Activated CD4-positive, alpha-beta T cell treated with anti-CD3 and anti-CD28 coated beads, Interleukin-2, Interleukin-6, amounts not matched to agents 100 ng/mL and 50 ng/mL, durations not matched to agents 16 hours and 8 hours (primary cell): ENCODE measurements at regions not wholly inside any gene's neighbourhood (a gene's known extent, or its start where the extent isn't known, plus 50 kb on each side); places are given as distances from the start of the nearest gene placed in this dataset.

Experiments
- DNase-seq: peaks from one replicate; pipeline ENCODE4 v3.0.0-alpha.2; 2020

DNA sequence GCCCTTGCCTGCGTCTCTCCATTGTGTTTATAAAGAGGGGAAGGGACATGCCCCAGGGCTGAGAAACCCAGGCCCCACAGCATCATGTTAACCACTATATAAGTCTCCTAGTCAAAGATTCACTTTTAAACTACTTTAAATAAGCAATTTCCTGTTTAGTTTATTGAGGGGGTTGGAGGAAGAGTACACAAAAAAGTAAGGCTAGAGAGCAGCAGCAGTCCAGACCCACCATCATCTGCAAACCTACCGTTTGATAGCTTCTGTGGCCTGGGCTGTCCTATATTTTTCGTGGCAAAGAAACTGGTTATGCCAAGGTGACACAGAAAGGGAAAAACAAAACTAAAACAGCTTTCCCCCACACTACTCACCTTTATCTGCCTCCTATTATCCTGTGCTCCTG, 646.1 kb downstream of the IRS1 start:
- no peak for DNase-seq

DNA sequence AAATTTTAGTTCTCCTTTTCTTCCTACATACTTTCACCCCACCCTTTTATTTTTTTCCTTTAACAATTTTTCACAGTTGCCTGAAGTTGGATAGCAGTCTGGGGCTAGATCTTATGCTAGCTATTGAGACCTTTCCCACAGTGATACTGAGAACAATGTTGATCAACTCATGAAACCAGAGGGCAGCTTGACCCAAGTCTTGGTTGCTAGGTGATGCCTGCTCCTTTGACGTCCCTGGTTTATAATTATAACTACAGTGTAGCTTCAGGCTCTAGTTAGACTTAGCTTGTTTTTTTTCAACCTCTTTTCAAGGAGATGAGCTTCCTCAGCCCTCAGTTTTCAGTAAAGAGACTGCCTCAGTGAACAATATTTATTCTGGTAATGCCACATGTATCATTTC, 648.5 kb downstream of the IRS1 start:
- DNase-seq = no peak

DNA sequence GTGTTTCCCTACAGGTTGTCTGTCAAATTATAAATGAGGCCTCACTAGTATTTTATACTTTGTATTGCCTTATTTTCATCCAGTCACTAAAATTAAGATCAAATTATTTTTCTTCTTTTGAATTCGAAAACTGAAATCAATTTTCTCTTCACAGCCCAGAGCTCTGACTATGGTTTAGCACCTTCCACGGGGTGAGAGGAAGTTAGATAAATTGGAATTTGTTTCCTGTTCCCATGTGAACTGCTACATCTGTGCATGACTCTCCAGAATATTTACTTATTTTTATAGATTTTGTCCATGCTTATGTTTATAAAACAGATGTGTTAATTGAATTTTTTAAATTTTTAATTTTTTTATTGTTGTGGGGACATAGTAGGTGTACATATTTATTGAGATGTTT, 656.5 kb downstream of the IRS1 start:
- DNase-seq = no peak

DNA sequence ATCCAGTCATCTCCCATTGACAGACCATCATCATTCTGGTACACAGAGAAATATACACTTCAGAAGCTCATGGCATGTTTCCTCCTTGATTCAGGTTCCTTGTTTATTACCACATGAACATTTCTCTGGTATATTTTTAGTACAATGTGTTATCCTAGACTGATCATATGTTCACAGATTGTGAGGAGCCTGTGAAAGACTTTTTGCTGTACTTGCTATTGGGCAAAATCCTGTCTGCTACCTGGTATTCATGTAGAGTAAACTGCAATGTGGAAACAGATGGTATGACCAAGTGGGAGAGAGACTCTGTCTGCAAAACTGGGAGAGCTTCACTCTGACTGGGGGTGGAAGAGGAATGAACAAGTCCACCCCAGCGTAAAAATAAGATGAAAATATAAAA, 657.2 kb downstream of the IRS1 start:
- no peak for DNase-seq

DNA sequence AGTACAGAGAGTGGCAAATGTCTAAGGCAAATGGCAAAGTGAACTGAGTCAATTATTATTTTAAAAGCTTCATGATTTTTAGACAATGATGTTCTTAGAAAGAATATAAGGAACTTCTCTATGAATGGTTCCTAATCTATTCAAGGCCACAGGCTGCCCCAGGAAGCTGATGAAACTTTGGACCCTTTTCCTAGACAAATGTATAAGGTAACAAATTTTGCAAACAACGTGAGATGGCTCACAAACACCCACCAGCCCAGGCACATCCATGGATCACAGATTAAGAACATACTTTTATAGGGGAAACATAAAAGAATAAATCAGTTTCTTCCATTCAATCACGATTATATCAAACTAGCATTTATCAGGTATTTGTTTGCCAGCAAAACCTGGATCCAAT, 659.0 kb downstream of the IRS1 start:
- DNase-seq = no peak

DNA sequence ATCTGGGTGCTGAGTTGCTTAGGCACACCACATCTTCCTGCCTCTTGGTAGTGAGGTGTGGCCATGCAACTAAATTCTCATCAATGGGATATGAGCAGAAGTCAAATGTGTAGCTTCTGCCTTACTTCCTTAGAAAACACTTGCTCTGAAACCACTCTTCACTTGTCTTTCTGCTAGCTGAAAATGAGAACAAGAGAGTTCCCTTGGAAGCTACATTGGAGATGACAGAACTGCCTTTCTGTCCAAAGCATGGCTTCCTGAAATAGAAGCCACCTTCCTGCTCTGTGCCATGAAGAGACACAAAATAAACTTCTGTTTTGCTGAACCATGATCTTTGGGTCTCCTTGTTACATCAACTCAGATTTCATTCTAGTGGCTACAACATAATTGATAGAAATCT, 659.9 kb downstream of the IRS1 start:
- DNase-seq = no peak

DNA sequence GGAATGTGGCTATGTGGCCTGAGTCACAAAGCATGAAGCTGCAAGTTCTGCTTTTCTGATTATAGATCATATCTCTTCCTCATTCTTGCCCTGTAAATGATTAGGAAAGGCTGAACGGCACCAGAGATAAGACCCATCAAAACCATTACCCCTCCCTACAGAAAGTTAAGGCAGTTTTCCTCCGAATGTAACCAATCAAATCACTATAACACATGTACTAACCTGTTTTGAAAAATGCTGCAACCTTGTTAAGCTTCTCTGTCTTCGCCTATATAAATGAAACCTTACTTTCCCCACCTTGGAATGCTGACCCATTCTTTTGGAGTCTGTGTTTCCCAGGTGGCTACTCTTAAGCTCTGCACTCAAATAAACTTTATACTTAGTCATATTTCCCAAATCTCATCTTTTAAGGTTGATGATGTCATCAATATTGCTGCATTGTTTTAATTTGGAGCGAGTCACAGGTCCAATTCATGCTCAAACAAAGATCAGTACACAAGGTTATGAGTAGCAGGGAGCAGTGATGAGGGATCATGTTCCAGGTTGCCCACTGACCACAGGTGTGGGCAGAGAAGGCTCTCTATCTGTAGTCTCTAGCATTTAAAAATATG, 662.3 kb downstream of the IRS1 start:
- no peak for DNase-seq

DNA sequence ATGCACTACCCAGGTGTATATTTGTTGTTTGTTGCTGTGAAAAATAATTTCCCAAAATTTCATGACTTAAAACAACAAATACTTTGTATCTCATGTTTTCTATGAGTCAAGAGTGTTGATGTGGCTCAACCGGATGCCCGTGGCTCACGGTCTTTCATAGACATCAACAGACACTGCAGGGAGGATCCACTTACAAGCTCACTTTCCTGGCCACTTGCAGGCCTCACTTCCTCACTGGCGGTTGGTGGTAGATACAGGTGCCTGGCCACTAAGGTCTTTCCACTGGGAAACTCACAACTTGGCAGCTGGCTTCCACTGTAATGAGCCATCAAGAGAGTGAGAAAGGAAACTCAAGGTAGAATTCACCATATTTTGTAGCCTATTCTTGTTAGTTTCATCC, 662.9 kb downstream of the IRS1 start:
- no peak for DNase-seq

DNA sequence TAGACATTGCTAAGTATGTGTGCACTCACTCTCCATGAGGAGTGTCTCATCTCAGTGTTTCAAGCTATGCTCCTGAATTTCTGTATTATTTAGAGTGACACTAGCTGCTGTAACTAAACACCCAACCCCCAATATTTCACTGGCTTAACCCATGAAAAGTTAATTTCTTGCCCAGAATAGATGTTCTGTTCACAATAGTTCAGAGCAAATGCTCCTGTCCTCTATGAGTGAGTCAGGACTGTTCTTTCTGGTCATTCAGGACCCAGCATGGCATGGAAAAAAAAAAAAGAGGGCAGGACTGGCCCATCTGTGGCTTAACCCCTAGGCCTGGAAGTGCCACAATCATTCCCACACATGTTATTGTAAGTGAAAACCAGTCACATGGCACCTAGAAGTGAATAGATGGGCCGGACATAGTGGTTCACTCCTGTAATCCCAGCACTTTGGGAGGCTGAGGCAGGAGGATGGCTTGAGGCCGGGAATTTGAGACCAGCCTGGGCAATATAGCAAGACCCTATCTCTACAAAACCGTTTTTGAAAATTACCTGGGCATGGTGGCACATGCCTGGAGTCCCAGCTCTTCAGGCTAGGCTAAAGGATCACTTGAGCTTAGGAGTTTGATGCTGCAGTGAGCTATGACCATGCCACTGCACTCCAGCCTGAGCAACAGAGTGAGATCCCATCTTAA, 663.6 kb downstream of the IRS1 start:
- no peak for DNase-seq

DNA sequence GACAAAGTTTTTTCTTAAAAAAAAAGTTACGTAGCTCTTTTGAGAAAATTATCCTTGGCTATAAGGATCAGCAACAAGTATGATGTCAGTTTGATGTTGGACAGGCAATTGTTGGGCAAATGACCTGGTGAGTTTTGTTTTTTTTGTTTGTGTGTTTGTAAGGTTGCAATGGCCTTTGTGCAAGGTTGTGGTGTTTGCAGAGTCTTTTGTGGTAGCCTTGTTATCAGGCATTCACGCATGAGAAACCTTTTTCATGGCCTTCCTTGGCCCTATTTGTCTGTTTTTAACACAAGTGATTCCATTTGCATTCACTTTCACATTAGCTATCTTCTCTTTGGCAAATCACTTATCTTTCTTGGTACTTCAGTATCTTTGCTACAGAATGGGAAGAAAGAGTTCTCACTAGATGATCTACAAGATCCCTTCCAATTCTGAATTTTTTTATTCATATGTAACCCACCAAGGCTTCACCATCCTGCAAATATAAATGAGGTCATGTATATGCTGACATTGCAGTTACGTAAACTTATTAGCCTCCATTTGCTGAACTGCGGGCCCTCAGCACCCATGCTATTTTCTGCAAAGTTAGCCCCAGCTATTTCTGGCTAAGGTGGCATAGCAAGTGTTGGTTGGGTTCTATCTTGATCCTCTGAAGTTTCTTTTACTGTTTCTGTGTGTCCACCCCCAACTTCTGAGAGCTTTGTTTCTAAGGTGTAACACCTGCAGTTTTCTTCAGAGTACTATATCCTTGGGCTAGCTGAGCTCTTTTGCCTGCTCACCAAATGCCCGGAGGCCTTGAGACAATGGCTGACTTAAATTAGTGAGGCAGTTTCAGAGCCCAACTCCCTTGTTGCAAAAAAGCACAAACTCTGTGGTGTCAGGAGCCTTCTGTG, 667.1 kb downstream of the IRS1 start:
- DNase-seq = no peak

DNA sequence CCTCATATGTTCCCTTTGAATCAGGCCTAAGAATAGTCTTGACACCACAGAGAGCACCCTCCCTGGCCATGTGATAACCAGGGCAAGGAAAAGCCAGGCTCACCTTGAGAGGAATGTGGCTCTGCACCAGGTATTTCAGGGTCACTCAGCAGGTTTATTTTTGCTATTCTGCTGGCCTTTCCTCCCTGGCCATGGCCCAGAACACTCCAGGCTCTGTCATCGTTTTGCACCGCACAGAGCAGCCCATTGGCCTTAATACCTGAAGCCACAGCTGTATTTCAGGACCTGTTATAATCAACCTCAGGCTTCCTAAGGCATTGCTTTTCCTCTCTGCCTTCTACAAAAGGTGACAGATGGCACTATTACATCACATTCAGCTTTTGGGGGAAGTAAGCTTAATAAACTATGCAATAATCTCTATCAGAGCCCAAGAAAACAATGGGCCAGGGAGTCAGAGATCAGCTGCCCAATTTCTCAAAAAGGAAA, 668.3 kb downstream of the IRS1 start:
- DNase-seq = no peak

DNA sequence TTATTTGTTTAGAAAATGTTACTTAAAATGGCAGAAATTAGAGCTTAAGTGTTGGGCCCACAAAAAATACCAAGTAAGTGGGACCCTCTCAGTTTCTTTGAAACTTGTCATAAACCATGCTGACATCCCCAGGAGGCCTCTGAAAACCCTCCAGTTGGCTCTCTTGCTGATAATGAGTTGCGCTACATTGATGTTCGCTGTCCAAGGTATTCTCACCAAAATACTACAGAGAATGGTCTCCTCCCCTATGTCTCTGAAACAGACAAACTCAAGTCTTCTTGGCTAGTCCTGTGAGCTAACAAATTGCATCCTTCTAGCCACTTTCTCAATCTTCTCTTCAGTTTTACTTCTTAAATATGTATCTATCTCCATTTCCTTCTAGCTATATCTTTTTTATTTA, 669.4 kb downstream of the IRS1 start:
- DNase-seq = no peak

DNA sequence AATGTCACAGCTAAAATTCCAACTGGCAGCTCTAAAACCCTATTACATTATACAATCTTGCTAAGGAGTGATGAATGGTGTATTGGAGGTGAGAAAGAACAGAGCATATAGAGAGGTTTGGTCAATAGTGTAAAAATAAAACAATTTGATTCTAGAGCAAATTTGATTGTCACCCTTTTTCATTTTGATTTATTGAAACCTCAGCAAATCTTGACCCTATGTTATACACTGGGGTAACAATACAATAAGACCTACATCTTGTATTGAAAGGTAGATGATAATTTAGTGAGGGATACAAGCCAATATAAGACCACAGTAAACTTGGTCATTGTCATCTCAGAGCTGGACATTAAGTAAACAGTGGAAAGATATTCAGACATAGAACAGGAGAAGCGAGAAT, 671.9 kb downstream of the IRS1 start:
- DNase-seq = no peak

DNA sequence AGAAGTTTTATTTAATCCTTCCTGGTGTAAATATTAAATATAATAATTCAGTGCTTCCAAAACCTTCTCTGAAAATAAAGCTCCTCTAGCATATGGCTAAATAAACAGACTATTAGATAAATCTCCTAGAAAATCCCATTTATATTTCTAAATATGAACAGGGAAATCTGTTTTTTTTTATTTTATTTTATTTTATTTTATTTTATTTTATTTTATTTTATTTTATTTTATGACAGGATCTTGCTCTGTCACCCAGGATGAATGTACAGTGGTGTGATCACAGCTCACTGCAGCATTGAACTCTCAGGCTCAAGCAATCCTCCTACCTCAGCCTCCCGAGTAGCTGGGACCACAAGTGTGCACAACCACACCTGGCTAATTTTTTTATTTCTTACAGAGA, 673.5 kb downstream of the IRS1 start:
- DNase-seq = no peak

DNA sequence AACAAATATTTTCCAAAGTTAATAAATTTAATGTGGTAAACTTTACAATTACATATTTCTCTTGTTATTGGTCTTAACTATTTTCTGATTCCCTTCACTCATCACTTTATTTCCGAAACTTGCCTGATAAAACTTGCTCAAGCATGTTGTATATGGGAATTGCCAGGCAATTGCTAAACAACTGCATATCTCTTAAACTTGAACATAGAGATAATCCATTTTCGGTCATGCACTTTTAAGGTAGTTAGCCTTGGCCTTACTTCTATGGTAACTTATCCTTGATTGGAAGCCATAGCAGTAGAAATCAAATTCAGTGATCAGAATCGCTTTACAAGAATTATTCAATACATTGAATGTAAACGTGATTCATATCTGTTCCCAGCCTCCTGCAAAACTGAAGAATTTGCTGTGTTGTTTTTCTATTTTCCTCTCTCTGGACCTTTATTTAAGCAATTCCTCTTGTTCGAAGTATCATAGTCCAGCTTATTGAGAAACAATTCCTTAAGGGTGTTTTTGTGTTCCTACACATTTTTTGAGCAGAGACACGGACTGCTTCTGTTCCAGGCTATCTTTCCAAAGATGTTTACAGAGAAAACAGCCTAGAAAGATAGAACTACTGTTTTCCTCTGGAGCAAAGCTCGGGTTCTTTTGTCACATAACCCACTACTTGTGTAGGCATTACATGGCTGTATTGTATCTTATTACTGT, 674.3 kb downstream of the IRS1 start:
- no peak for DNase-seq

DNA sequence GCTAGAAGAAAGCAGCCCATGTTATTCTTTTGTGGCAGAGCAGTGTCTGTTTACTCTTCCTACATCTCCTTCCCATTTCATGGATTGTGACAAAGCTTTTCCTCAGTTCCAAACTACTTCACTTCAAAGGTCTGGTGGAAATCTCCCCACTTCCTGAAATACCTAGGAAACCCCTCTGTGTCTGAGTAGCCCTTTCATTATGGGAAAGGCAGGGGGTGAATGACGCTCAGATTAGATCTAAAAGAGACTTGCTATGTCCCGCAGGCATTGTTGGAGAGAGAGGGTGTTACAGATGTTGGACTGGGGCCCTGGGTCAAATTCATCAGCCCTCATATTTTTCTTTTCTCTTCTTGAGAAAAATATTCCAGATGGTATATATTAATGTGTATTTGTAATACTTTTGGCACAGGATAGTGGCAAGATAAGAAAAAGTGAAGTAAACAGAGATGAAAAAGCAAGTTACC, 675.0 kb downstream of the IRS1 start:
- no peak for DNase-seq

DNA sequence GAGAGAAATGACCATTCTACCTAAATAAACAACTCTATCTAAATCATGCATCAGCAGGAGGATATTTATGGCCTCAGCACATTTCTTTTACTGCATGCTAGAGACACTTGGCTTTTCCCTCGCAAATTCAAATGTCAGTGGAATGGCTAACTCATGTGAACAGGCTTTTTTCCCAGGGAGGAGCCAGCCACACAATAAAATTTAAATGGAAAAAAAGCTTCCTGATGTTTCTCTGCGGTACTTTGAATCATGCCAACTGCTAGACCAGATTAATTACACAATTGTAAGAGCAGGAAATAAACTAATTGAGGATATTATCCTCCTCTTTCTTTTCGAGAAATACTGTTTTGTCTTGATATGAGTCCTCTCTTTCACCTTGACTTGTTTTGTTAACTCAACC, 676.3 kb downstream of the IRS1 start:
- no peak for DNase-seq

DNA sequence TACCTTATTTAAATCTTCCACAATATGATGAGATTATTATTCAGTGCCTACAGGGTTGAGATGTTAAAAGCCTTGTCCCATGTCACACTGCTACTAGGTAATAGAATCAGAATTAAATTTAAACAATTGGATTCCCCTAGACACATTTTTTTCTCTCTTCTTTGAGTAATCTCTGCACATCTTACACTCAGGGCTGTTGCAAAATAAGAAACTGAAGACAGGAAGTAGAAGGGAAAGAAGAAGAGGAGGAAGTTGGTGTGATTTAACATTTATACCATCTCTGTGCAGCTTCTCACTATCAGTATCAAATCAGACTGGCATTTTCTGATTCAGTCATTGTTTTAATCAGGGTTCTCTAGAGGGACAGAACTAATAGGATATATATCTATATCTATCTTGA, 677.6 kb downstream of the IRS1 start:
- DNase-seq = no peak

DNA sequence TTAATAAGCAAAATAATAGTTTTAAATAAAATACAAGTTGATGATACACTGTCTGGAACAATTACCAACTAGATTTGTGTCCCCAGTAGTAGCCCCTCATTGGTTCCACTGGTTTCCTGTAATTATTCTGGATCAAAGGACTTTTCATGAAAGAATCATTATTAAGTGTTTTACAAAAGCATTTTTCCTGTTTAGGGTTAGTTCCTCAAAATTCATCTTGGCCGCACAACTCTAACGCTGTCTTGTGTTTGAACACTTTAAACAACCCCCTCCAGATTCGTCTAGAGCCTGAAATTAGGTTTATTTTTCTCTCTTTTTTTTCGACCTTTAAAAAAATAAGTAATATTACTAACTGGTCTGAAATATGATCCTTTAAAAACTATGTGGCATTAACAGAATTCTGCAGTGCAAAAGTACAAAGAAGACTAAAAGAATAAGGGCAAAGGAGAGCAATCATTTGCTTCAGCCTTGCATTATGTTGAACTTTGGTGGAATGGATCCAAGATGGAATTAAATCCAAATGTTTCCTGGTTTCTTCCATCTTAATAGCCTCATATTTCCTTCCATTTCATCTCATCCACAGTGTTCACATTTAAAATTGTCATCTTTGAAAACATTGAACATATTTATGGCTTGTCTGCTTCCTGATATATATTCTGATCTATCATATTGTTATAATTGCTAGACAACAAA, 678.4 kb downstream of the IRS1 start:
- no peak for DNase-seq

DNA sequence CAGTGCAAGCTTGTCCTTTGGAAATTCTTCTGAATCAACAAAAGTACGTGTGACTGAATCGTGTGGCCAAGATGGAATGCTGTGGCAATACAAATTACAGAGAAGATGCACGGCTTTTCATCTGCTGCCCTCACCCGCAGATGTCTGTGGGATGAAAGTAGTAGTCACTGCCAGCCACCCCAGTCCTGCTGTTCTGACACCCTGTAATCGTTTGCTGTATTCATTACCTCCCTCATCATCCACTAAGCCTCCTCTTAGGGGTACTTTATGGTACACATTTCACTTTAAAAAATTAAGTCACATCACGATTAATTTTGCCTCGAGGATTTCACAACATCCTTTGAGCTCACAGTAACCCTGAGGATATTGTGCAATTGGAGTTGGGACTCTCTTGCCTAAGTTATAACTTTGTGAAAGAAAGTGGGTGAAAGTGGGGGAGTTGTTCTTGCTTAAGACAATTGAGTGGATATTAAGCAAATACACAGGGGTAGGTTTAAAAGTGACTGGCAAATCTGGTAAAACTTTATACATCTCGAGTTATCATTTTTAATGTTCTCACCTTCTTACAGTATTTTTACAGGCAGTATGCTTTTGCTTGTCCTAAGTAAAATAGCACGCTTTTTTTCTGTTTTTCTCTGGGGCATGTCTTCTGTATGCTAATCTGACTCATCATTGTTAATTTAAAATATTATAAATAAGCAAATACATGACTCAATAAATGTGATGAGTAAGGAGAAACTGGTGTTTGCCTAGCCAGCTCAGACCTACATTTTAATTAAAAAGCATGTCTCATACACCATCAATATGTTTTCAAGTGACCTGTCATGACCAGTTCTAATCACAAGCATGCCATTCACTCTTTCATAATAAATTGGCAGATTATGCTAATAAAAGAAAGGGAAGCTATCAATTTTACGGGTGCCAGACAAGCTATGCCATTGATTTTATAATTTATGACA, 680.9 kb downstream of the IRS1 start:
- no peak for DNase-seq

DNA sequence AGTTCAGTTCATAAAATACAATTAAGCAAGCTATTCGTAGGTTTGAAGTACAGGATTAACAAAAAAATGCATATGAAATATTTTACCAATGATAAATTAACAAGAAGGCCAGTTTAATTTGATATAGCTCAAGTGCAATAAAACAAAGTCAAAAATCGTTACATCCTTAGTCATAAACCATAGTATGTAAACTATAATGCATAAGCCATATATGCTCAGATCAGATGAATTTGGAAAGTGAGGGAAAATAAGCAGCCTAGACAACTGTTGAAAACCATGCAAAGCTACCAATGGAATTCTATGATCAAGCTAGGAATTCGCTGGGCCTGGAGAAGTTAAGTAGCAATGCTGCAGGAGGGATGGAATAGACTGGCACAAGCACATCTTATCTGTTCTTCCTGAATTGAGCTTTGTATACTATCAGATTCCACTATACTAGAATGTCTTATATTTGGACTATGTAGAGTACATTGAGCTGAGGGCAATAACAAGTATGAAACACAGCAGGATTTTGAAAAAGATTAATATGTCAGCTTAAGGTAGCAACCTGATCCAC, 682.0 kb downstream of the IRS1 start:
- DNase-seq = no peak
